ENCODE measurements at regions not wholly inside any gene's neighbourhood (a gene's known extent, or its start where the extent isn't known, plus 50 kb on each side); places are given as distances from the start of the nearest gene placed in this dataset.

DNA sequence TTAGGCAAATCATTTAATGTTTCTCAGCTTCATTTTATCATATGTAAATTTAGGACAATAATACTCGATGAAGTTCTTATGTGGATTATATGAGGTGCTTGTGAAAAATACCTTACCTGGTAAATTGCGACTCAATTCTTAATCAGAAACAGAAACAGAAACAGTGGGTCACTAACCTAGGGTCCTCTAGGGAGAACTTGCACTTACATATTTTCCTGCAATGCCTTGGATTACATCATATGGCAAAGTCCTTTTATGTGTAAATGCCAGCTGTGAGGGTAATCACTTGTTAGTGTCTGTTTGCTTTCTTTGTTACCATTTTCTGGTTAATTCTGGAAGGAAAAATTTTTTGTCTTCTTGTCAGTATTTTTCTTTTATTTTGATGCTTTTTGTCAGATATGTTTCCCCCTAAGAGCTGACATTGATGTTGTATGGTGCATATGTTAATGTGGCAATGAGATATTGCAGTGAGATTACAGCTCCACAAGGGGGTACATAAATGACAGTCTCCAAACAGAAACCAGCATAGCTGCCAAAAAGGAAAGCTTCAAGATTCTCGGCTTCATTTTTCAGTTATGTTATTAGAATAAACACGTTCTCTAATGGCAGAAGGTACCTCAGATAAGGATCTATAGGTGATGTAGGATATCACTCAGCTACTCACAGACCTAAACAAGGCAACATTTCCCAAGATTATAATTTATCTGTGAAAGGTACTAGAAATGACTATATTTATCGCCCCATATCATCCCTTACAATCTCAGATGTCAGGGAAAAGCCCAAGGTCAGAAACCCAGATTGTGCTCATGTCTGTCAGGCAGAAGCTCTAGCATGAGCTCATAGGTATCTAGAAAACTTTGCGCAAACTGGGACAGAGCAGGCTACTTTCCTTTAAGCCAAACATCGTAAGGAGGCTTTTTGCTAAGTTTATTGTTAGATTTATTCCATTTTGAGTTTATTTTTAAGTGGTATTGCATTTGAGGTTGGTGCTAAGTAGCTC is 119.9 kb downstream of the FASLG start:
- DNase-seq (ENCODE audit: low read depth, low spot score) = no peak
- CTCF ChIA-PET = interaction anchor here (0.8 to 1.3 kb wide), 4 partner anchors 8 to 424 kb away, joined by 3 to 6 read pairs (median 4); no protein-coding TSS in a partner anchor
- TF ChIP-seq MAX (IDR thresholded peaks at IDR 0.05) (no peak), CTCF (IDR thresholded peaks at IDR 0.05 in 2 of 3, conservative IDR thresholded peaks at IDR 0.05 in 1 of 3; ENCODE audit: borderline replicate concordance in 1 of 3, insufficient read depth in 1 of 3, low read depth in 2 of 3, low read length in 2 of 3) (peak; percentile 8 to 26 (median 20); a peak in 3 of 6 replicates)

DNA sequence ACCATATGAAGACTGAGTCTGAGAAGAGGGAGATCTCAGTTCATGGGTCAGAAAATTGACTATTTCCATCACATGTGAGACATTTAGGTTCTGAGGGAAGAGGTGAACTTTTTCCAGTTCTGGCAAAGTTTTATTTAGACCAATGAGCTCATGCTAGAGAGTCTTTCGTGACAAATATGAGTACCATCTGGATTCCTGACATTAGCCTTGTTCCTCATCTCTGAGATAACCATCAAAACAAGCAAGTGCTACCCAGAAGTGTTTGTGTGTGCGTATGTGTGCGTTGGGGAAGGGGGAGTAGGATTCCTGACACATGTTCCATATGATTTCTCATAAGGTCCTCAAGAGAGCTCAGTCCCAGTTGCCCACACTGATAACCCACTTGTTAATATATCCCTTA is 120.6 kb downstream of the FASLG start:
- CTCF ChIA-PET = no interaction called here
- intact Hi-C loops (cut with micrococcal nuclease) = no loop called here
- no TSS peak for BruUV-seq (replicated peaks)
- Histone ChIP-seq H4K20me1 (ENCODE audit: insufficient read depth) (no peaks in the 10 kb centered on the region), H3K4me1 (ENCODE audit: control insufficient read depth in 1 of 2, insufficient read depth in 2 of 2, low read length in 2 of 2) (no peaks in the 10 kb centered on the region), H3K9me2 (ENCODE audit: insufficient read depth) (no peaks in the 10 kb centered on the region), H3K36me3 (ENCODE audit: control insufficient read depth in 1 of 2, insufficient read depth in 2 of 2, low read length in 2 of 2) (no peaks in the 10 kb centered on the region), H3K27ac (ENCODE audit: low read depth, low read length) (no peak overlapping the region), H3K9ac (ENCODE audit: low read length) (no peak overlapping the region), H2AFZ (ENCODE audit: low read depth, low read length, poor library complexity, severe bottlenecking) (no peak overlapping the region), H3K4me2 (ENCODE audit: low read length) (no peak overlapping the region), H3K79me2 (ENCODE audit: insufficient read depth, low read length) (no peaks in the 10 kb centered on the region), H3K4me3 (replicated peaks in 1 of 2; ENCODE audit: low read depth in 1 of 2, low read length in 2 of 2) (no peak overlapping the region), H3K27me3 (ENCODE audit: insufficient read depth, low read length) (no peaks in the 10 kb centered on the region), H3K9me3 (ENCODE audit: control insufficient read depth in 1 of 2, insufficient read depth in 1 of 2, low read depth in 1 of 2, low read length in 2 of 2) (peaks cover 0 to 4% of the 10 kb centered on the region in 2 experiments; a peak in 1 of 4 replicates)
- ATAC-seq (no peak), DNase-seq (ENCODE audit: low read depth, low spot score) (no peak)
- POLR2A ChIA-PET = no interaction called here
- RAD21 ChIA-PET (ENCODE audit: low non-redundant PET in 1 of 2, low total read pairs in 2 of 2, uncharacterized antibody in 2 of 2, unreplicated experiment in 2 of 2) = no interaction called here
- TF ChIP-seq ZNF274 (IDR thresholded peaks at IDR 0.05; ENCODE audit: low read depth, low read length) = no peak
- no peak for TF ChIP-seq REST (IDR thresholded peaks at IDR 0.05; ENCODE audit: low read depth)
- TF ChIP-seq CBX3 (IDR thresholded peaks at IDR 0.05; ENCODE audit: low read depth) = no peak
- no peak for TF ChIP-seq CTCF (IDR thresholded peaks at IDR 0.05 in 2 of 3, conservative IDR thresholded peaks at IDR 0.05 in 1 of 3; ENCODE audit: borderline replicate concordance in 1 of 3, insufficient read depth in 1 of 3, low read depth in 2 of 3, low read length in 2 of 3)
- no peak for TF ChIP-seq EGR1 (IDR thresholded peaks at IDR 0.05; ENCODE audit: low read depth)
- TF ChIP-seq ATF3 (IDR thresholded peaks at IDR 0.05) = no peak
- TF ChIP-seq SRF (IDR thresholded peaks at IDR 0.05; ENCODE audit: low read depth) = no peak

More for the DNA sequence above, 119.9 kb downstream of the FASLG start:
- RAD21 ChIA-PET (ENCODE audit: low non-redundant PET in 1 of 2, low total read pairs in 2 of 2, uncharacterized antibody in 2 of 2, unreplicated experiment in 2 of 2) = no interaction called here
- H3K9me3 ChIP-seq (ENCODE audit: control insufficient read depth in 1 of 2, insufficient read depth in 1 of 2, low read depth in 1 of 2, low read length in 2 of 2) = peaks cover 0 to 4% of the 10 kb centered on the region in 2 experiments; a peak in 1 of 4 replicates
- no TSS peak for BruUV-seq (replicated peaks)
- POLR2A ChIA-PET = no interaction called here
- intact Hi-C loops (cut with micrococcal nuclease) = no loop called here
- H3K27me3 ChIP-seq (ENCODE audit: insufficient read depth, low read length) = no peaks in the 10 kb centered on the region
- no peak overlapping the region for H3K27ac ChIP-seq (ENCODE audit: low read depth, low read length)
- no peak overlapping the region for H3K4me3 ChIP-seq (replicated peaks in 1 of 2; ENCODE audit: low read depth in 1 of 2, low read length in 2 of 2)
- no peak overlapping the region for H3K4me2 ChIP-seq (ENCODE audit: low read length)
- no peaks in the 10 kb centered on the region for H4K20me1 ChIP-seq (ENCODE audit: insufficient read depth)
- ATAC-seq = no peak
- no peaks in the 10 kb centered on the region for H3K79me2 ChIP-seq (ENCODE audit: insufficient read depth, low read length)
- no peaks in the 10 kb centered on the region for H3K36me3 ChIP-seq (ENCODE audit: control insufficient read depth in 1 of 2, insufficient read depth in 2 of 2, low read length in 2 of 2)
- no peaks in the 10 kb centered on the region for H3K4me1 ChIP-seq (ENCODE audit: control insufficient read depth in 1 of 2, insufficient read depth in 2 of 2, low read length in 2 of 2)
- H3K9me2 ChIP-seq (ENCODE audit: insufficient read depth) = no peaks in the 10 kb centered on the region
- H3K9ac ChIP-seq (ENCODE audit: low read length) = no peak overlapping the region
- no peak overlapping the region for H2AFZ ChIP-seq (ENCODE audit: low read depth, low read length, poor library complexity, severe bottlenecking)
